Mucosa of stomach (tissue), 1 donor: ENCODE measurements at regions not wholly inside any gene's neighbourhood (a gene's known extent, or its start where the extent isn't known, plus 50 kb on each side); places are given as distances from the start of the nearest gene placed in this dataset.

ENCODE experiments used
- H3K27me3 ChIP-seq: one replicate; pipeline ENCODE4 v1.7.0; 2013; ENCODE audit warnings: mild to moderate bottlenecking, low read length; ENCODE audit not compliant: control insufficient read depth, insufficient read depth
- H3K36me3 ChIP-seq: one replicate; pipeline ENCODE4 v1.7.0; 2013; ENCODE audit warnings: low read length; ENCODE audit not compliant: control insufficient read depth, insufficient read depth
- H3K4me1 ChIP-seq: one replicate; pipeline ENCODE4 v1.7.0; 2013; ENCODE audit warnings: mild to moderate bottlenecking, low read length; ENCODE audit not compliant: control insufficient read depth, insufficient read depth
- H3K4me3 ChIP-seq: one replicate; pipeline ENCODE4 v1.7.0; 2013; ENCODE audit warnings: low read length
- H3K9ac ChIP-seq: one replicate; pipeline ENCODE4 v1.7.0; 2013; ENCODE audit warnings: mild to moderate bottlenecking, low read length, moderate library complexity
- H3K9me3 ChIP-seq: one replicate; pipeline ENCODE4 v1.7.0; 2013; ENCODE audit warnings: mild to moderate bottlenecking, low read length, moderate library complexity; ENCODE audit not compliant: control insufficient read depth
- donor health status: Pancreatic carcinoma.

DNA sequence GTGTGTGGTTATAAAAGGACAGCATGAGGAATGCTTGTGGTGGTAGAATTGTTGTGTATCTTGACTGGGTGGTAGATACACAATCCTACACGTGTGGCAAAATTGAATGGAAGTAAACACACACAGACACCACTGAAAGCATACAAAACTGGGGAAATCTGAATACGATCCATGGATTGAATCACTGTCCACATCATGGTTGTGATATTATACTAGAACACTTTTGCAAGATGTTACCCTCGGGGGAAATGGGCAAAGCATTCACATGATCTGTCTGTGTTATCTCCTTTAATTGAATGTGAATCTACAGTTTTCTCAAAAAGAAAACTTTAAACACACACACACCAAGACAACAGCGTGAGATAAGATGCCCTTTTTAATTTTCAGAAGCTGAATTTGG lies 165.2 kb upstream of the CELF2 start:
- no peak overlapping the region for H3K4me3 ChIP-seq
- no peaks in the 10 kb centered on the region for H3K9me3 ChIP-seq
- no peak overlapping the region for H3K9ac ChIP-seq
- H3K27me3 ChIP-seq: no peaks in the 10 kb centered on the region
- no peaks in the 10 kb centered on the region for H3K4me1 ChIP-seq
- H3K36me3 ChIP-seq: no peaks in the 10 kb centered on the region

DNA sequence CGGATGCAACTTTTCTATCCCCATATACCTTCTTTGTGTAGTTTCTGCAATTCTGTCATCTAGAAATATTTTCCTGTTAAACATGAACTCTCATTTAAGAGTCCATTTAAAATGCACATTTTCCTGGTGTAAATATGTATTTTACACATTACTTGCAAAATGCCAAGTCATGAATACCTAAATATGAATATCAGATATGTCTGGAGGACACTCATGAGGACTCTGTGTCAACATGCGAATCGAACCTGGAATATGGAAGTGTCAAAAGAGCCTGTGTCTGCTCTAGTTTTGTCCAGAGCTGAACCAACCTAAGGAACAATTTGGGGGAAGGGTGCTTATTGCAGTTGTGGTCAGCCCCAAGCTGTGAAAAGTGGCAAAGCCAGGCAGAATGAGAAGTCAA lies 163.7 kb upstream of the CELF2 start:
- H3K27me3 ChIP-seq: no peaks in the 10 kb centered on the region
- no peak overlapping the region for H3K9ac ChIP-seq
- H3K4me3 ChIP-seq: no peak overlapping the region

DNA sequence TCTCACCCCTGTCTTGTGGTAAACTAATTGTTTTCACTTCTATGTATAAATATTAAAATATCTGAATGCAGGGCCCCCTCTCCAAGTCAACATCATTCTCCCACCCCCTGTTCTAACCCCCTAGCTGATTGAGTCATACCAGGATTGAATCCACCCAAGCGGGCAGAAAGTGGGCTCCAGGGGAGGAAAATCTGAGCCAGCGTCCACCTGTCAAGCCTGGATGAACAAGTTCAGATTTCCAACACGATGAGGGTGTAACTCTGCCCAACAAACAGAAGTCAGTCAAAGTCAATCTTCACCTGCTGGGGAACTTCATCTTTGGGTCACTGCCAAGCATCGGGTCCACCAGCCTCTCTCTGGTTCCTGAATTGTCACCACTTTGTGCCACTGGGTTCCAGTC lies 162.9 kb upstream of the CELF2 start:
- Histone ChIP-seq H3K36me3 (no peaks in the 10 kb centered on the region), H3K9ac (no peak overlapping the region), H3K27me3 (no peaks in the 10 kb centered on the region), H3K4me1 (no peaks in the 10 kb centered on the region), H3K4me3 (no peak overlapping the region), H3K9me3 (no peaks in the 10 kb centered on the region)

More for the DNA sequence above, 163.7 kb upstream of the CELF2 start:
- no peaks in the 10 kb centered on the region for H3K36me3 ChIP-seq
- no peaks in the 10 kb centered on the region for H3K9me3 ChIP-seq
- H3K4me1 ChIP-seq: no peaks in the 10 kb centered on the region

DNA sequence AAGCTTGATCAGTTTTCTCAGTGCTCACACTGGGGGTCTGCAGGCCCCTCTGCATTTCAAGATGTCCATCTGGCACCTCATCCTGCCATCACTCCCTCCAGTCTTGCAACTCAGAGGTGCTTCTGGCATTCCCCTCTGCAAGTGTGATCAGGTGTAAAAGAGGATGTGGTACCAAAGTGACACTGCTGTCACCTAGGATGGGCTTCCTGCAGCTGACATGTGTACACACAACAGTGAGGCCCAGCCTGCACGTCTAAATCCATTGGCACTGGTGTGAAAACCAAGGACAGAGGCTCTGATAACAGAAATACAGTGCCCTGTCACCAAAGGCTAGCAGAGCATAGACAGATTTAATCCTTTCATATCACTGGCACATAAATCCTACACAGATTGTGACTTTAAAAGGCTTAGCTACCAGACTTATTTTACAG lies 162.5 kb upstream of the CELF2 start:
- H3K9ac ChIP-seq: no peak overlapping the region
- H3K9me3 ChIP-seq: no peaks in the 10 kb centered on the region
- H3K27me3 ChIP-seq: no peaks in the 10 kb centered on the region
- H3K4me1 ChIP-seq: no peaks in the 10 kb centered on the region
- no peak overlapping the region for H3K4me3 ChIP-seq
- H3K36me3 ChIP-seq: no peaks in the 10 kb centered on the region

DNA sequence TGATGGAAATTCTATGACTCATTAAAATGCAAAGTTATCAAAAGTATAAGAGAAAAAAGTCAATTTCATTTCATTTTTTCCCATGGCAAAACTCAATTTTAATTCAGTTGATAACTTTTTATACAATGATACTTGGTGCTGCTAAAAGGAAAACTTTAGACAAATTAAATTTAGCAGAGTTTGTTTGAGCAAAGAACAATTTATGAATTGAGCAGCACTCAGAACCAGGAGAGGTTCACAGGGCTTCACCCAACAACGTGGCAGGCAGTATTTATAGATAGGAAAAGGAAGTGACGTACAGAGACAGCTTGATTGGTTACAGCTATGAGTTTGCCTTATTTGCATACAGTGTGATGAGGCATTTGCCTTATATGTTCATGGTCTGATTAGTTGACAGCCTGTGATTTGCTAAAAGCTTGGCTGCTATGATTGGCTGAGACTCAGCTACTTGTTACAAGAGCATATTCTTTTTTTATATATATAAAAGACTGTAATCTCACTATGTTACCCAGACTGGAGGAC lies 157.2 kb upstream of the CELF2 start:
- Histone ChIP-seq H3K9ac (no peak overlapping the region), H3K4me3 (no peak overlapping the region), H3K27me3 (no peaks in the 10 kb centered on the region), H3K36me3 (no peaks in the 10 kb centered on the region), H3K4me1 (no peaks in the 10 kb centered on the region), H3K9me3 (no peaks in the 10 kb centered on the region)

DNA sequence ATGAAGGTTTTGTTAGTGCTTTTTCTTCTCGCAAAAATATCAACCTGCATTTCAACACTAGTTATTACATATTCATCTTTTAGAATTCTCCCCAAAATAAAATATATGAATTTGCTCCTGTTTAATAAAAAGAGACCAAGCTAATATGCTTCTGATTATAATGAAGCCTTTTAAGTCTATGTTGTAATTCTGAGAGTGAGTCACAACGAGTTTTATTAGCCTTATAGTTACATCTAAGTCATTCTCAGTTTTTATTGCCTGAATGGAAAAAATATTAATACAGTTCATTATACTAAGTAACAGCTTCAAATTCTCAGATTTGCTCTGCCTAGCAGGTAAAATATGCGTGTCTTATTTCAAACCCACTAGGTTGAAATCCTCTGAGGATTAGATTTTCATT lies 152.4 kb upstream of the CELF2 start:
- Histone ChIP-seq H3K9me3 (no peaks in the 10 kb centered on the region), H3K27me3 (no peaks in the 10 kb centered on the region), H3K4me3 (no peak overlapping the region), H3K9ac (no peak overlapping the region), H3K36me3 (no peaks in the 10 kb centered on the region), H3K4me1 (no peaks in the 10 kb centered on the region)

DNA sequence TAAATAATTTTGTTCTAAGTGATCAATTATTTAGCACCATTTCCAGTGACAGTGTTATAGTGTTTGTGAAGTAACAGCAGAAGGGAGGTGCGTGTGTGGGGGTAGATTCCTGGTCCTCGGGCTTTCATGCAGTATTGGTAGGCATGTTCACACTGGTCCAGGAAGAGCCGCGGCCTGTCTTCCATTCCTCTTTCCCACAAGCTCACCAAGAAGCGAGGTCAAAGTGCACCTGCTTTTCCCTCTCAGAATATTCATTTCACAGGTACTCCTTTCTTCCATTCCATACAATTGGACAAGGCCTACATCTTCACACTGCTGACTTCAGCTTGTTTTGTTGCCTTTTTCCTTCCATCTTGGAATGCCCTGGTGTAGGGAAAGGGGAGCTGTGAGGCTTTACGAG lies 151.8 kb upstream of the CELF2 start:
- Histone ChIP-seq H3K4me3 (no peak overlapping the region), H3K4me1 (no peaks in the 10 kb centered on the region), H3K9me3 (no peaks in the 10 kb centered on the region), H3K36me3 (no peaks in the 10 kb centered on the region), H3K9ac (no peak overlapping the region), H3K27me3 (no peaks in the 10 kb centered on the region)

DNA sequence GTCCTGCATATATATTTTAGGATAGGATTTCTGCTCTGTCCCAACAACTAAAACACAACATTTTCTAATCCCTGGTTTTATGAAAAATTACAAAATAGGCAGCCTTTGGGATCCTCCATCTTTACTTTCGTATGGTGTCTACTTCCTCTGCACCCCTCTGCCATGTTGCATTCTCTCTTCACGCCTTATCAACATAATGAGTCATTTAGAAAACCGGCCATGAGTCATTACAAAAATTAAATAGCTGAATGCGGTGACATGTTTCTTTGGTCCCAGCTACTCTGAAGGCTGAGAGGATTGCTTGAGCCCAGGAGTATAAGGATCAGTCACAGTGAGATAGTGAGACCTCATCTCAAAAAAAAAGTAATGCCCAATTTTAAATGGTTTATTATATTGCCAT lies 148.1 kb upstream of the CELF2 start:
- no peaks in the 10 kb centered on the region for H3K27me3 ChIP-seq
- H3K36me3 ChIP-seq: no peaks in the 10 kb centered on the region

DNA sequence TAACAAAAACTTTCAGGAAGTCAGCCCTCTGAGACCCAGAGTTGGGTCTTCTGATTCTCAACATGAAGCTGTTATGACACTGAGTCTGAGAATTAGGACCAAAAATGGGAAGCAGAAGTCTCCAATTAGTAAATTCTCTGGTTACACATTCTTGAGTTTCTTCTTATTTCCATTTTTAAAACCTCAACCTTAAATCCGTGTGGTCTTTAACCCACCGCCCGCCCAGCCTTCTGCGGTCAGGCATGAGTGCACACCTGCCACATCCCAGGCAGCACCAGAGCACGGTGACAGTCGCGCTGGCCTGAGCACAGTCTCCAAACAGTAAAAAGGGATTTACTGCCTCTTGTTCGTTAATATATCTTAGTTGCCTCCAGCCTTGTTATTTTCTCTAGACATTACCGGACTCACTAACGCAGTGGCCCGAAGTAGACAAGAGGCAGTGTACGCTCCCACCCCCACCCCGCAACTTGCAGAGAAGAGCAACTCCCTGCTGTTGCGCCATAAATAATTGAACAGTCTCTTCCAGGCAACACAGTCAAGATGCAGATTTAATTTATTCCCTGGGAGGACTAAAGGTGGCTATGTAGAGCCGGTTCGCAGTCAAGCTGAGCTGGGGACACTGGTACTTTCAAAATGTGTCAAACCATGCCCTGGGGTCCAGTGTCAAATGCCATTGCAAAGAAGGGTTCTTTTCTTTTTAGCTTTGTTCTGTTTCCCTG lies 147.0 kb upstream of the CELF2 start:
- Histone ChIP-seq H3K4me1 (no peaks in the 10 kb centered on the region), H3K9me3 (no peaks in the 10 kb centered on the region), H3K27me3 (no peaks in the 10 kb centered on the region), H3K4me3 (no peak overlapping the region), H3K36me3 (no peaks in the 10 kb centered on the region), H3K9ac (no peak overlapping the region)

More for the DNA sequence above, 148.1 kb upstream of the CELF2 start:
- H3K4me1 ChIP-seq: no peaks in the 10 kb centered on the region
- no peaks in the 10 kb centered on the region for H3K9me3 ChIP-seq
- H3K9ac ChIP-seq: no peak overlapping the region
- no peak overlapping the region for H3K4me3 ChIP-seq

DNA sequence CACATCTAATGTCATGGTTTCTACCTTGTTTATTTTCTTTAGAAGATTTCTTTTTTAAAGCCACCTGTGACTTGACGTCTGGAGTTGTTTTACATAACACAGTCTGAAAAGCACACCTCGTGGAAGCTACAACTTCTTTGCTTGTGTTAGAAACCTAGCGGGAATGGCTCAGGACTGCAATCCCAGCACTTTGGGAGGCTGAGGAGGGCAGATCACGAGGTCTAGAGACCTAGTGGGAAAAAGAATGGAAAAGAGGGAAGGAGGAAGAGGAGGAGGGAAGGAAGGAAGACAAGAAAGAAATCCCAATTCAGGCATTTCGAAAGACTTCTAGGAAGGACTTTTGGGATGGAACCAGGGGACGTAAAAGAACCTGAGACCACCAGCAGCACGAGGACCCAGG lies 146.3 kb upstream of the CELF2 start:
- no peaks in the 10 kb centered on the region for H3K36me3 ChIP-seq
- H3K9ac ChIP-seq: no peak overlapping the region
- H3K27me3 ChIP-seq: no peaks in the 10 kb centered on the region
- no peaks in the 10 kb centered on the region for H3K9me3 ChIP-seq
- no peak overlapping the region for H3K4me3 ChIP-seq
- no peaks in the 10 kb centered on the region for H3K4me1 ChIP-seq

DNA sequence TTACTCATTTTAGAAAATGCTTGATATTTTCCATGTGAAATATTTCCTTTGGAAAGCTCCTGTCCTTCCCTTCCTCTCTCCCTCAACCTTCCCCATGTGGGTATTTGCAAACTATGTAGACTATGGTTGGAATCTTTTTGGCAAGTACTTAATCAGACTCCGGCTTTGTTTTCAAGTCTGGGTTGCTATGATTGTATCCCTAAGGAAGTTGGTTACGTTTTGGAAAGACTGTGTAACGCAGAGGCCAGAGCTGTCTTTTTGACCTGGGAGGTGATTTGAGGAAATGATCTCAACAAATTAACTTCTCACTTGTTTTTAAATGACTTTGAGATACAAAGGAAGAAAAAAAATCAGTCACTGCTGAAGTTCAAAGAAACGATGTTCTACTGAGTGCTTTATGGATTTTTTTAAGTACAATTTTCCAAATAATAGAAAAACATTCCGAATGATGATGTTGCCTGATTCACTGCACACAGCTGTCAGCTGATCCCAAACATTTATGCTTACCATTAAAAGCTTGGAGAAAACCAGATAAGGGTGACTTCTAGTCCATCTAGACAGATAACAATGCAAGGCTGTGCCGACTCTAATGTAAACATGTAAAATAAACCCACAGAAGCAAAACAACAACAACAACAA lies 145.5 kb upstream of the CELF2 start:
- Histone ChIP-seq H3K27me3 (no peaks in the 10 kb centered on the region), H3K4me1 (no peaks in the 10 kb centered on the region), H3K36me3 (no peaks in the 10 kb centered on the region), H3K9ac (no peak overlapping the region), H3K9me3 (no peaks in the 10 kb centered on the region), H3K4me3 (no peak overlapping the region)

DNA sequence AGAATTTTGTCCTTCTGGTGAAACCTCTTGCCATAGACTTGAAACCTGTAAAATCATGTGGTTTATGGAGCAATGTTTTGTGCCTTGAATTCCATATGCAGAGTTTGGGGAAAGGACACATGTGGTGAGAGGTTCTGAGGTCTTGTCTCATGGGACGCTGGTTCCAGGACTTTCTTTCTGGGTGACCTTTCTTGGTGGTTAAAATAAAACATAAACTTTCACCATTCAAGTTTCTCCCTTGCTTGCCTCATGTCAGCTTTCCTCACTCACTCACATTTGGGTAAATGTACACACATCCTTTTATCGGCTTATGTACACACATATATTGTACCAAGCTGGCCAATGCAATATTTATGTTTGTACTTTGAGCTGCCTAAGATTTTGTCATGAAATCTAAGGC lies 144.9 kb upstream of the CELF2 start:
- no peaks in the 10 kb centered on the region for H3K9me3 ChIP-seq
- H3K4me1 ChIP-seq: no peaks in the 10 kb centered on the region
- no peaks in the 10 kb centered on the region for H3K36me3 ChIP-seq
- no peaks in the 10 kb centered on the region for H3K27me3 ChIP-seq
- no peak overlapping the region for H3K4me3 ChIP-seq
- no peak overlapping the region for H3K9ac ChIP-seq
